SK-N-SH (cell line): ENCODE measurements at regions not wholly inside any gene's neighbourhood (a gene's known extent, or its start where the extent isn't known, plus 50 kb on each side); places are given as distances from the start of the nearest gene placed in this dataset.

Experiments
- CTCF ChIP-seq: fragments of 200-600 bp; sonication (generic); IDR thresholded peaks from 2 replicates; pipeline ENCODE4 v1.6.1; 2017; ENCODE audit warnings: antibody characterized with exemption, mild to moderate bottlenecking, moderate library complexity
- EP300 ChIP-seq, 2 experiments: IDR thresholded peaks; 2 replicates each; pipeline versions ENCODE4 v1.4.0 to v1.6.1; 2012; ENCODE audit warnings: borderline replicate concordance in 1 of 2, low read depth in 1 of 2, low read length in 1 of 2
- EZH2phosphoT487 ChIP-seq: fragments of 200-600 bp; sonication (generic); IDR thresholded peaks from 2 replicates; pipeline ENCODE4 v1.6.1; 2017; ENCODE audit warnings: low read depth, mixed run types, mild to moderate bottlenecking, antibody characterized with exemption, moderate library complexity, borderline replicate concordance
- NFIC ChIP-seq: IDR thresholded peaks from 2 replicates; pipeline ENCODE4 v1.4.0; 2012; ENCODE audit warnings: borderline replicate concordance
- POLR2AphosphoS5 ChIP-seq: IDR thresholded peaks from 2 replicates; pipeline ENCODE4 v1.6.1; 2012; ENCODE audit warnings: low read depth, low read length
- RAD21 ChIP-seq: IDR thresholded peaks from 2 replicates; pipeline ENCODE4 v1.6.1; 2012; ENCODE audit warnings: mild to moderate bottlenecking, low read length
- USF1 ChIP-seq: IDR thresholded peaks from 2 replicates; pipeline ENCODE4 v1.4.0; 2012; ENCODE audit warnings: low read depth, borderline replicate concordance

GRCh38 chr2:37864217-37864616 is 60.9 kb upstream of the RMDN2 start:
- TF ChIP-seq RAD21 (no peak), EP300 (IDR thresholded peaks at IDR 0.05; ENCODE audit: borderline replicate concordance in 1 of 2, low read depth in 1 of 2, low read length in 1 of 2) (no peak), NFIC (no peak), CTCF (no peak), EZH2phosphoT487 (no peak), POLR2AphosphoS5 (no peak), USF1 (no peak)
